ENCODE measurements at regions not wholly inside any gene's neighbourhood (a gene's known extent, or its start where the extent isn't known, plus 50 kb on each side); places are given as distances from the start of the nearest gene placed in this dataset.

DNA sequence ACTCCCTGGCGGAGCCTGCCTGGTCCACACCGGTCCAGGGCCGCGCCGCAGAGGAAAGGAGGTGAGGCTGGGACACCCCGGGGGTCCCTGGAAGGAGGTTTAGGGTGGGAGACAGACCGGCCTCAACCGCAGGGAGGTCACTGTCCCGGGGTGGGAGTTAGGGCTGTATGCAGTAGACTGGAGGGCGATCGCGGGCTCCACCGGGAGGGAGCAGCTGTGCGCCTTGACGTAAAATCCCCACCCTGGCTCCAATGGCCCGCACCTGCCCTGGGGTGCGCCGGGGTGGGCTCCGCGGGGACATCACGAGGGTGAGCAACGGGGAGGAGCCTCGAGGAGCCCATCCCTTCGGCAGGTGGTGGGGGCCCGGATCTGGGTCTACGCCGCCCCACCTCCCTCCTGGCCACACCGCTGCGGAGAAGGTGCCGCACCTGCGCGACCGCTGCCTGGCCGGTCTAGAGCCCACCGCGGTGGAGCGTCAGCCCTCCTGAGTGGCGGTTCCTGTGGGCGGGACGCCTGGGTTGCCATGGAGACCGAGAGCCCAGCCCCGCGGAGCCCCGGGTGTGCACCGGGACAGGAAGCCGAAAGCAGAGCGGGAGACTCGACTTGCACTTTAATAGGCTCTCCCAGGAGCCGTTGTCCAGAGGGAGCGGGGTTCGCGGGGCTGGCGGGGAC lies 105.1 kb downstream of the ADRA2C start:
- no peak for TF ChIP-seq EP300 (IDR thresholded peaks at IDR 0.05; ENCODE audit: borderline replicate concordance)
- no peak for TF ChIP-seq CEBPB (IDR thresholded peaks at IDR 0.05)
- no peak for TF ChIP-seq MAX (IDR thresholded peaks at IDR 0.05)
- TF ChIP-seq RAD21 (IDR thresholded peaks at IDR 0.05; ENCODE audit: low read depth), result no peak
- TF ChIP-seq EGR1 (IDR thresholded peaks at IDR 0.05), result no peak
- TF ChIP-seq TAF1 (IDR thresholded peaks at IDR 0.05; ENCODE audit: low read depth), result no peak
- TF ChIP-seq YY1 (IDR thresholded peaks at IDR 0.05; ENCODE audit: low read depth), result no peak
- TF ChIP-seq CREB1 (IDR thresholded peaks at IDR 0.05; ENCODE audit: low read depth), result no peak
- no peak for TF ChIP-seq REST (IDR thresholded peaks at IDR 0.05; ENCODE audit: low read depth)
- TF ChIP-seq TEAD4 (IDR thresholded peaks at IDR 0.05), result no peak
